Kidney glomerular epithelial cell (primary cell): ENCODE measurements at regions not wholly inside any gene's neighbourhood (a gene's known extent, or its start where the extent isn't known, plus 50 kb on each side); places are given as distances from the start of the nearest gene placed in this dataset.

Experiments
- DNase-seq: peaks from one replicate; lab custom pipeline; 2025; lab: John Stamatoyannopoulos, UW

DNA sequence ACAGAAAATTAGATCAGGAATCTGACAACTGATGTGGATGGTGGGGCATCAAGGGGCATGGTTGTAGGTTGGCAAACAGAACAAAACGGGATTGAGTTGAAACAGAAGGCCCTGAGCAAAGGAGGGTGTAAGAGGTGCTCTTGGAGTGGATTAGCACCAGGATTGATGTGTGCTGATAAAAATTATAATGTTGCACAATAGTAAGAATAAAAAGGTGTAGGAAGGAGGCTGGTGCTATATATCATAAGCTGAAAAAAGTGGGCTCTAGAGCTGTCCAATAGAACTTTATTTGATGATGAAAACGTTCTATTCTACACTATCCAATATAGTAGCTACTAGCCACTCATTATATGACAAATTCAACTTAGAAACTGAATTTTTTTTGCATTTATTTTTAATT, 263.1 kb upstream of the GYPC start:
- DNase-seq: no peak

DNA sequence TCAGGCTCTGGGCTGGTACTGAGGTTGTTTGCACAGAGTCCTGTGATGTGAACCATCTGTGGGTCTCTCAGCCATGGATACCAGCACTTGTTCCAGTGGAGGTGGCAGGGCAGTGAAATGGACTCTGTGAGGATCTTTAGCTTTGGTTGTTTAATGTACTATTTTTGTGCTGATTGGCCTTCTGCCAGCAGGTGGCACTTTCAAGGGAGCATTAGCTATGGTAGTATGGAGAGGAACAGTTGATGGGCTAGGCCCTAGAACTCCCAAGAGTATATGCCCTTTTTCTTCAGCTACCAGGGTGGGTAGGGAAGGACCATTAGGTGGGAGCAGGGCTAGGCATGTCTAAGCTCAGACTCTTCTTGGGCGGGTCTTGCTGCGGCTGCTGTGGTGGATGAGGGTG, 257.0 kb upstream of the GYPC start:
- no peak for DNase-seq

DNA sequence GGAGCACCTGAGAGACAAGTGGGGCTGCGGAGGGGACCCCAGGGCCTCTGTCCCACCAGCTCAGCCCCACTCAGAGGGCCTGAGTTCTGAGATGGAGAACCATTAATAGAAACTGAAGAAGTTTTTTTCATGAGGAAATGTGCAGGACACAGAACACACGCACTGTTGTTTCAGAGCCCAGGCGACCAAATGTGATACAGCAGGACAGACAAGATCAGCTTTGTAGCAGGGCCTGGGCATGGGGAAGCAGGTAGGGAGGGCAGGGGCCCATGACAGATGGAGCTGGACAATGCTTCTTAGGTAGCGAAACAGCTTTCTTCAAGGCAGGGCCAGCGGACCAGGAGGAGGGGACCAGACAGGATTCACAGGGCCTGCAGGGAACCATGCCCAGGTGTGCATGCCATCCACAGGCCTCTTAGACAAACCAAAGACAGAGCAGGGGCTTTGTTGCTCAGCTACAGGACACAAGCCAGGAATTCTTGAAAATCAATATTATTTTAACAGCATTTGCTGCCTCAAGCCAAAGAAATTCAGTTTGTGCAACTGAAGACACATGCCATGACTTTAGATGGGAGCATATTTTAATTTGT, 252.8 kb upstream of the GYPC start:
- no peak for DNase-seq

DNA sequence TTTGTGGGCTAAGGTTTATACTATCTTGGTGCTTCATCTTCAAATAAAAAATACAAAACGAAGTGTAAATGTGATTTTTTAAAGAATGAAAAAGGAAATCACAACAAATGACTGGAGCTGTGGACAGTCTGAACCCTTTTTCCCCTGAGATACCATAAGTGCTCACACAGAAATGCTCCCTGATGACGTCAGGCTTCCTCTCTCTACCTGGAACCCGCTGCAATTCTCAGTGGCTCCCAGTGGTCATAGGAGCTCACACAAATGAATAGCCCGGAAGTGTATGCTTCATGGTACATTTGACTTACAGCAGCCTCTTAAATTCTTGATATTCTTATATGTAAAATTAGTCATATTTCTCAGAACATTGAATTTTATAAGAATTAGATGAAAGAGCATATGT, 249.7 kb upstream of the GYPC start:
- DNase-seq: no peak

DNA sequence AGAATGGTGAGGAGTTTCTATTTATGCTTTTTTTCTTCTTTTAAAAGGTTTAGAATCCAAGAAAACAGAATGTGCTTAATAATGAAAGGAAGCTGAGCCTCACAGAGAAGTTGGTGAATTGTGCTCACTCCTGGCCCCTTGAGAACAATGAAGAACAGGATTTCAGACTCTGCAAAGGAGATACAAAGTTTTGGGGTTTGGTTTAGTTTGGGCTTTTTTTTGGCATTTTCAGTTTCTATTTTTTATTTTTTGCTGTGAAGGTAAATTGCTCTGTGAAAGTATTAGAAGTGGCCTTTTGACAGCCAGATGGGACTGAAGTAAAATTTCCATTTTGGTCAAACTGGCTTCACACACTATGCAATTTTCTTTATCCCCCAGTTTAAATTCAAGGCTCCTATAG, 247.3 kb upstream of the GYPC start:
- DNase-seq: no peak

DNA sequence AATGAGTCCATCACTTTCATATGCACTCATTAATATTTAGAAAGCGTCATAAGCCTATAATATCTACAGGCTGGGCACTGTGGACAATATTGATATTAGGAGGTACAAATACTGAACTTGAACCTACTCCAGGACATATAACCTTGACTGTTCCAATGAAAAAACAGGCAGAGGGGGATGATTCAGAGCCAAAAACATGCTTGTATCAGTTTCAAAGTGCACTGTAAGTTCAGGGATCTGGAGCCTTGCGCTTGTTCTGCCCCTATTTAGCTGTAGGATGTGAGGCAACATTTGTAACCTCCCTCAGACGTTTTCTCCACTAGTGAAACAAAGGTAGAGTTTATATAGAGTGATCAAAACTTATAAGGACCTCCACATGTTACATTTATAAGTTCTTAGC, 246.1 kb upstream of the GYPC start:
- no peak for DNase-seq

DNA sequence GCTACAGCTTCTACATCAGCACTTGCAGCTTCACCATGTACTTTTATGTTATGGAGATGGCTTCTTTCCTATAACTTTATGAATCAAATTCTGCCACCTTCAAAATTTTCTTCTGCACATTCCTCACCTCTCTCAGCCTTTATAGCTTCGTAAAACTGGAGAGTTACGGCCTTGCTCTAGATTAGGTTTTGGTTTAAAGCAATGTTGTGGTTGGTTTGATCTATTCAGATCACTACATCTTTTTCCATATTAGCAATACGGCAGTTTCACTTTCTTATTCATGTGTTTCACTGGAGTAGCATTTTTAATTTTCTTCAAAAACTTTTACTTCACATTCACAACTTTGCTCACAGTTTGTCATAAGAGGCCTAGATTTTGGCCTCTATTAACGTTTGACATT, 242.9 kb upstream of the GYPC start:
- no peak for DNase-seq

DNA sequence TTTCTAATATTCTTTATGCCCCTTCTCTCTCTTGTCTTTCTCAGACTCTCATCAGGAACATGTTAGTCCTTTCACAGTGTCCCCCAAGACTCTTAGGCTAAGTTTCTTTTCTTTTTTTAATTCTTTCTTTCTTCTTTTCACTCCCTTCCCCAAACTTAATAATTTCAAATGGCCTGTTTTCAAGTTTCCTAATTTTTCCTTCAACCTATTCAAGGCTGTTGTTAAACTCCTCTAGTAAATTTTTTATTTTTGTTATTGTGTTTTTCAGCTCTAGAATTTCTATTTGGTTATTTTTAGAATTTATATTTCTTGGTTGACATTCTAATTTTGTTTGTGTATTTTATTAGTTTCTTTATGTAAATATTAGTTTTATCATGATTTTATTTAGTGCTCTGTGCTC, 236.6 kb upstream of the GYPC start:
- DNase-seq: no peak

DNA sequence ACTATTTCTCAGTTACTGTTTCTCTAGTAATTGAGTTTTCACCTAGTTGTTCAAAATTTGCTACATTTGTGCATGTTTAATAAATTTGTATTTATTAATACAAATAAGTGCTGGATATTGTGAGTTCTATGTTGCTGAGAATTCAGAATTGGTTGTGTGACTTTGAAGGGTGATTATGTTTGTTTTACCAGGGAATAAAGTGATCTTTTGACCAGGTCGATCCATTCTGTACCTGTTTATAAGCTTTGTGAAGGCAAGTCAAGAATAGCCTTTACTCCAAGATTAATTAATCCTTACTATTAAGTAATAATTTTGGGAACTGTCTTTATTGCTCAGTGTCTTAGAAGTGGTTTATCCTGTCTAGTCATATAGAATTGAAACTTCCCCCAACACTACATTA, 230.0 kb upstream of the GYPC start:
- DNase-seq: no peak

DNA sequence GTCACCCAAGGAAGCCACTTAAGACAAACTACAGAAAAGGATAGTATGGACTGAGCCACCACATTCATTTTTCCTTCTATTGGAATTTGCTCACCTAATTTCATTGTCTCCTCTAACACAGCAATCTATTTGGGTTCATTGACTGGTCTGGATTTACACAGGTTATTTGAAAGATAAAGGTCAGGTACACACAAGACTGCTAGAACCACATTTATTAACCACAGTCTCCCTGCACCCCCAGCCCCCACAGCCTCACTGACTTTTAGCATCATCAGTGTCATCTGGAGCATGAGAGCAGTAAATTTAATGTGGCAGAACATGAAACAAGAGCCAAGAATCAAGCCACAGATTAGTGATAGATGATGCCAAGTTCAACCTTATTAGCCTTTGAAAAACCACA, 226.9 kb upstream of the GYPC start:
- DNase-seq: no peak

DNA sequence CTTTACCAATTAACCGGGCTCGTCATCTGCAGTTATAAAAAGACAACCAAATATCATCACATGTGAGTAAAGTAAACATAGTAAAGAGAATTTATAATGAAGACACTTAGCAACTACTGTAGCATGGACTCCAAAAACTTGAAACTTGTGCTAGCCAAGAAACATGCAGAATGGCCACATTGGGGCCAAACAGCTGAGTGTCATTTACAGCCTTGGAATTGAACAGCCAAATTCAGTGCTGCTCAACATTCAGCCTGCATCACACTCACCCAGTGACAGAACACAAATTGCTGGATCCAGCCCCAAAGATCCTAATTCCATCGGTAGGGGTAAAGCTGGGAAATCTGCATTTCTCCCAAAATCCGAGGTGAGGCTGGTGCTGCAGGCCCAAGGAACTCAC, 224.8 kb upstream of the GYPC start:
- DNase-seq: no peak

DNA sequence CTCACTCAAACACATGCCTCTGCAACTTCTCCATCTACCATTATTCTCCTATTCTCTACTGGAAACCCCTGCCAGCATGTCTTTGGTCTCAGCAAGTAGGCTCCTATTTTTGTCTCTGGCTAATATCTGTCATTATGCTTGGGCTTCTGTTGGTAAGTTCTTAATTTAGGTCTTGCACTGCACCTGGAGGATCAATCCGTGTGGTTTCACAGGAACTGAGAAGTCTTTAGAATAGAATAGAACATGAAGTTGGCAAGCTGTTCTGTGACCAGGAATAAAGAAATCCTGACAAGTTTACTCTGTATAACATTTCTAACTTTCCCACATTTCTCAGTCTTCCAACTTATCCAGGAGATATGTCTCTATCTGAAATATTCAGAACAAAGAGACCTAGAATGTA, 219.5 kb upstream of the GYPC start:
- no peak for DNase-seq

DNA sequence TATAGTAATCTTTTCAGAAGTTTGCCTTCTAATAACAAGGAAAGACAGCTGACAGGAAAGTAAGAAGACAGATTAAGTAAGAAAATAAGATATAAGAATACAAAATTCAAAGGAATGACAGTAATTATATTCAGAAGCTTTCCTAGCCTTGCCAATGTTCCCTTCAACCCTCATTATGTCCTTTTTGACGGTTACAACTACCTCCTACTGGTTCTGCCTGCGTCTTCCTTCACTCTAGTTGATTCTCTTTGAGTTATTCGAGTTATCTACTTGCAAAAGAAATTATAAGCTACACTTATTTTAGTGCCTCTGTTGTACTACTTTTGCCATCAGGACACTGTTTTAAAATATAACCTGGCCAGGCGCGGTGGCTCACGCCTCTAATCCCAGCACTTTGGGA, 218.9 kb upstream of the GYPC start:
- no peak for DNase-seq

DNA sequence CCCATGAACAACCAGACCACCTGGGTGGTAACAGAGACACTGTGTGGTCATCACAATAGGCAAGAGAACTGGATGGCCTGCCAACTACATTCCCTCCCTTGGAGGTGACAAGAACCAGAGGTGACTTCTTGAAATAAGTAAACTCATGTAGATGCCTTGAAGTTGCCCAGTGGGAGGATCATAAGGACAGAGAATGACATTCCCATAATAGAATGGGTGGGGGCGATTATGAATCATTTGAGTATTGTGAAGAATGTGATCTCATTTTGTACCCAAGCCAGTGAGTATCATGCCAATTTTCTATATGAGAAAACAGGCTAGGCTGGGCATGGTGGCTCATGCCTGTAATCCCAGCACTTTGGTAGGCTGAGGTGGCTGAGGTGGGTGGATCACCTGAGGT, 211.4 kb upstream of the GYPC start:
- DNase-seq: no peak

DNA sequence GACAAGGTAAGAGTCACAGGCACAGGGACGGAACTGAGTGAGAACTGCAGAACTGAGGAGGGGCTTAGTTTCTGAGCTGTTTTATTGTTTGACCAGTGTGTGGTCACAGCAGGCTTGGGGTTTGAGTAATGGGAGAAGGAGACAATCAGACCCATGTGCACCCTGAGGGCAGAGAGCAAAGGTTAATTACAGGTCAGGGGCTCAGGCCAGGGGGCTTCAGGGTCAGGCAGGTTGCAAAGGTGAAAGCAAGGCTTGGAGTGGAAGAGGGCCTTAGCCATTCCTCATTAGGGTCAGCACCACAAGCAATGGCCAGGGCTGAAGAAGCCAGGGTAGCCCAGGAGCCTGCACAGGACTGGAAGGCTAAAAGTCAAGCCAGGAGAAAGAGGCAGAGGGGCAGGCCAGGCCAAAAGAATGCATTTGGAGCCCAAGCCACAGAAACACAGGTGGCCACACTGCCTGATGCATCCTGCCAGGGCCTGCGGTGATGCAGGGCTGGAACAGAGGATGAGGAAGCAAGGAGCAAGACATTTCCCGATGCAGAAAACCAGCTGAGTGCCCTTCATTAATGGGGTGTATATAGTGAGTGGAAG, 209.8 kb upstream of the GYPC start:
- no peak for DNase-seq

DNA sequence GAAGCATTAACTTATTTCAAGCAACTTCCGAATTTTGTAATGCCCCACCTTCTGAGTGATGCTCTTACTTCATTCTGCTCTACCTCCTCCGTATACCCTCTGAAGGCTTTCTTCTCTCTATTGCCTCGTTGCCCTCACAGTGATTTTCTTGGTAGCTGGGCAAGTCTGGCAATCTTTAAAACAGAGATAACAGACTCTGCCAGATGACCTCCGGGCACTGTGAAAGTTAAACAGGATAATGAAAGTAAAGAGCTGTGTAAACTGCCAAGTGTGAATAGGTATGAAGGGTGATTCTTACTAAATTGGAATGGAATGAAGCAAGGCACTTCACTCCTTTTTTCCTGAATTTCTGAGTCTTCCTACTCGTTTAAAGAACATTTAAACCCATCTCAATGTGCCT, 207.3 kb upstream of the GYPC start:
- DNase-seq: no peak

DNA sequence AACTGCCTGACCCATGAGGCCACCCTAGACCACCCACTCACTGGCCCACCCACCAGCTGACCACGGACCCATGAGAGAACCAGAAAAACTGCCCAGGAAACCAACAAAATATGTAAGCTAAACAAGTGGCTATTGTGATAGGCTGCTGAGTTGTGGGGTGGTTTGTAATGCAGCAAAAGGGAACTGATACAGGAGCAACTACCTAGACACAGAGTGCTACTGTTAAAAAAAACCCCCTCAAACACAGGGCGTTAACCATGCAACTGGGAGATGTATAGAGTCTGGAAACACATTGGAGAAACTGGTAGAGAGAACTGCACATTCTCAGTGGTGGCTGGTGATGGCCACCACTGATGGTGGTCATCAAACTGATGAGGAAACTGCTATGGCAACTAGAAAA, 206.3 kb upstream of the GYPC start:
- no peak for DNase-seq

DNA sequence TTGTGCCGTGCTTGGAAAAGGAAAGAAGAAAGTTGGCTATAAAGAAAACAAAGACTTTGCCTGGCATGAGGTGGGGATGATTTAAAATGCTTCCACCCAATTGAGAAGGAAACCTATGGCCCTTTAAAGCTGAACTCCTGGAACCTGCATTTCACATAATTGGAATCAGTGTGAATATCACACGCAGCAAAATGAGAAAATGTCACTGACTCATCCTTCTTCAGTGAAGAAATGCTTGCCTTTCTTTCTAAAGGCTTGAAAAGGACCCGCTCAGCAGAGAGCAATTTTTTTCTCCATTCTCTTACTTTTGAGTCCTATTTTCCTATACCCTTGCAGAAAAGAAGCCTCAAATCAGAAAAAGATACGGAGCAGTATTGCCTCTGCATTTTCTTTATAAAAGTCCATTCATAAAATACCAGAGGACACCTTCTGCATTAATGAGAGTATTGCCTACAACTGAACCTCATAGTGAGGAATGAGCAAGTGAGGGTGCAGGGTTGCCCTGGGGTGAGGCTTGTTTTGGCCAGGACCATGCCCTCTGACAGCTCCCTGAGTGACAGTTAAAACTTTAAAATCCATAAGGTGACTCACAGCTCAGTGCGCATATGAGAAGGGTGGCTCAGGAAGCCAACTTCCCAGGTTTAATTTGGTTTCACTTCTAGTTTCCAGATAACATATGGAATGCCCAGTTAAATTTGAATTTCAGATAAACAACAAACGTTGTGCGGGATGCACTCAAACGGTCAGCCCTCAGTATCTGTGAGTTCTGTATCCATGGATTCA, 191.9 kb upstream of the GYPC start:
- DNase-seq: no peak

DNA sequence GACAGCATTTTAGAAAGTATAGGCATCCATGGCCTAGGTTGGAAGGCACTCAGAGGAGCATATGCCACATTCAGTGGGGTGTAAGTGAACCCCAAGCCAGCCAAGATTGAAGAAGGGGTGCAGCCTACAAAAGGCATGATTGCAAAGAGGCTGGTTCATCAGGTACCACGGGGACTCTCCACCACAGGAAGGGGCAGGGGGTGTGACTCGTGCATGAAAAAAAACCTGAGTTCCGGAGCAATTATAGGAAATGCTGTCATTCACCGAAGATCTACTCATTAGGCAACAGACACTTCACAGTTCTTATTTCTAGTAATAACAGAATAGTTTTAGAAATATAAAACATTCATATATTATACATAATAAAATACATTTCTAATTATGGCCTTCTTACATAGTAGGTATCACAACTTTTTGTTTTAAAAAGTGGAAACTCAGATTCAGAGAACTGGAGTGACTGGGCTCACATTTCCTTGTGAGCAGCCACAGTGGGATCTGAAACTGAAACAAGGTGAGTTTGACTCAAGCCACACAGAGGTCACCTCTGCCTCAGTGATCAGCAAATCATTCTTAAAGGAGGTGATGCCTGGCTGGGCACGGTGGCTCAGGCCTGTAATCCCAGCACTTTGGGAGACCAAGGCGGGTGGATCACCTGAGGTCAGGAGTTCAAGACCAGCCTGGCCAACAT, 188.4 kb upstream of the GYPC start:
- no peak for DNase-seq

DNA sequence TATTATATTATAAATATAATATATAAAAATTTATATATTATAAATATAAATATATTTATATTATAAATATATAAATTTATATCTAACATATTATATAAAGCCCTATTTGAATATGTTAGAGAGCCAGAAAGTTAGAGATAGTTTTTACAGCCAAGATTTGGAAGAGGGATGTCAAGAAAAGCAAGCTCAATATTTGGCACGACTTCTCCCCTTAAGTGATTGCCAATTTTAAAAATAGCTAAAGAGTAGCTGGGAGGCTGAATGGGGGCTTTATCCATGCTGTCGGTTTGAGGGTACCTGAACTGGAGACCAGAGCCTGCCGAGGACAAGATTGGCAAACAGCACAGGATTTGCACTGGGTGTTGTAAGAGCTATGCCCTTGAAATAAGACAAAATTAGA, 180.9 kb upstream of the GYPC start:
- DNase-seq: no peak

DNA sequence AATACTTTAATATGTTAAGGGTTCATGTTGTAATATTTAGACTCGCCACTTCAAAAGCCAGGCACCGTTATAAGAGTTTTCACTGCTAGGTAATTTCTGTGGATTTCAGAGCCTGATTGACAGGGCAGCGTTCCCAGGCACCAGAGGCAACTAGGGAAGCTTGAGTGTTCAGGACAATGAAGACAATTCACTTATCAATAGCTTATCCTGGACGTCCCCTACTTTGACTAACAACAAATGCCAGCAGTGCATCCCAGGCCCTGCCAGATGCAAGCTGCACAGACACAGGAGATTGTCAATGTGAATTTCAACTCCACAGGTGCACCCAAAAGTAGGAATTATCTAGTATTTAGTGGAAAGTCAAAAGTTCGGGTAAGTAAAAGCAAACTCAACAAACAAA, 179.3 kb upstream of the GYPC start:
- no peak for DNase-seq

DNA sequence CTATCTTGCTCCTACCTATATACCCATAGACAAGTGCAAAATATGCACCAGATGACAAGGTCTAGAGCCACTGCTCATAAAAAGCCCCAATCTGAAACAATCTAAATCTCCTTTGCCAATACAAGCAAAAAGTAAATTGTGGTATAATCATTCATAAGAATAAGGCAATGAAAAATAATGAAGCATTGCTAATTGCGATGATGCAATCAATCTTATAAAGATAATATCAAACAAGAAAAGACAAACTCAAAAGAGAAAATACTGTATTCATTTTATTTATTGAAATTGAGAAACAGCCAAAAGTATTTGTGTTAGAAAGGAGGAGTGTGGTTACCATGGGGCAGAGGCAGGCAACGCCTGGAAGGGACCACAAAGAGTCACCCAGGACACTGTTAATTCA, 175.9 kb upstream of the GYPC start:
- DNase-seq: no peak
